NCI-H2107 treated with DMSO at 0.1 percent for 48 hours (cell line): ENCODE measurements at regions not wholly inside any gene's neighbourhood (a gene's known extent, or its start where the extent isn't known, plus 50 kb on each side); places are given as distances from the start of the nearest gene placed in this dataset.

Experiments
- DNase-seq: peaks from one replicate; lab custom pipeline; 2025; ENCODE audit not compliant: unreplicated experiment; lab: John Stamatoyannopoulos, UW

GRCh38 chr15:69806287-69806915 lies 291.3 kb downstream of the TLE3 start:
- no peak for DNase-seq

GRCh38 chr15:69807721-69808120 lies 290.0 kb downstream of the TLE3 start:
- DNase-seq = no peak

GRCh38 chr15:69808756-69809155 lies 289.0 kb downstream of the TLE3 start:
- no peak for DNase-seq

- DNase-seq = no peak
These were observed 288.3 kb downstream of the TLE3 start for GRCh38 chr15:69809421-69809820.

- peak; percentile 32 for DNase-seq
These were observed 287.0 kb downstream of the TLE3 start for GRCh38 chr15:69810431-69811354.

- no peak for DNase-seq
These were observed 284.9 kb downstream of the TLE3 start for GRCh38 chr15:69812861-69813261.

GRCh38 chr15:69813881-69814280 lies 283.8 kb downstream of the TLE3 start:
- no peak for DNase-seq

- DNase-seq = no peak
These were observed 282.8 kb downstream of the TLE3 start for GRCh38 chr15:69814932-69815331.

GRCh38 chr15:69815793-69816192 lies 281.9 kb downstream of the TLE3 start:
- DNase-seq = peak; percentile 14

GRCh38 chr15:69816522-69816921 lies 281.2 kb downstream of the TLE3 start:
- no peak for DNase-seq

GRCh38 chr15:69818529-69818928 lies 279.2 kb downstream of the TLE3 start:
- no peak for DNase-seq

- DNase-seq = no peak
These were observed 278.3 kb downstream of the TLE3 start for GRCh38 chr15:69819371-69819770.

GRCh38 chr15:69820819-69821218 lies 276.9 kb downstream of the TLE3 start:
- no peak for DNase-seq

GRCh38 chr15:69823223-69823907 lies 274.4 kb downstream of the TLE3 start:
- no peak for DNase-seq

- peak; percentile 8 for DNase-seq
These were observed 273.4 kb downstream of the TLE3 start for GRCh38 chr15:69824075-69824876.

GRCh38 chr15:69824877-69825406 lies 272.8 kb downstream of the TLE3 start:
- DNase-seq = no peak

GRCh38 chr15:69825941-69826818 lies 271.5 kb downstream of the TLE3 start:
- peak; percentile 25 for DNase-seq

- DNase-seq = no peak
These were observed 270.9 kb downstream of the TLE3 start for GRCh38 chr15:69826819-69827175.

- DNase-seq = no peak
These were observed 270.0 kb downstream of the TLE3 start for GRCh38 chr15:69827751-69828150.
